Muscle of back (tissue), 3 donors: ENCODE measurements at regions not wholly inside any gene's neighbourhood (a gene's known extent, or its start where the extent isn't known, plus 50 kb on each side); places are given as distances from the start of the nearest gene placed in this dataset.
"Not testable (repeated sequence)": the region's sequence is repeated elsewhere in the genome, so short reads cannot be mapped to it uniquely, and the experiment has no call there.

Source experiments
- DNase-seq, 3 donors: peaks; one replicate each; pipeline versions ENCODE4 v3.0.0 to v3.0.0-alpha.2; 2013

DNA sequence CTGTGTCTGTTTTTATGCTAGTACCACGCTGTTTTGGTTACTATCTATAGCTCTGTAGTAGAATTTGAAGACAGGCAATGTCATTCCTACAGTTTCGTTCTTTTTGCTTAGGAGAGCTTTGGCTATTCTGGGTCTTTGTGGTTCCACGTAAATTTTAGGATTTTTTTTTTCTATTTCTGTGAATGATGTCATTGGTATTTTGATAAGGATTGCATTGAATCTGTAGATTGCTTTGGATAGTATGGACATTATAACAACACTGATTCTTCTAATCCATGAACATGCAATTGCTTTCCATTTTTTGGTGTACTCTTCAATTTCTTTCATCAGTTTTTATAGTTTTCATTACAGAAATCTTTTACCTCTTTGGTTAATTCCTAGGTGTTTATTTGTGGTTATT is 345.2 kb downstream of the TMEM121 start:
- DNase-seq, result no peak

DNA sequence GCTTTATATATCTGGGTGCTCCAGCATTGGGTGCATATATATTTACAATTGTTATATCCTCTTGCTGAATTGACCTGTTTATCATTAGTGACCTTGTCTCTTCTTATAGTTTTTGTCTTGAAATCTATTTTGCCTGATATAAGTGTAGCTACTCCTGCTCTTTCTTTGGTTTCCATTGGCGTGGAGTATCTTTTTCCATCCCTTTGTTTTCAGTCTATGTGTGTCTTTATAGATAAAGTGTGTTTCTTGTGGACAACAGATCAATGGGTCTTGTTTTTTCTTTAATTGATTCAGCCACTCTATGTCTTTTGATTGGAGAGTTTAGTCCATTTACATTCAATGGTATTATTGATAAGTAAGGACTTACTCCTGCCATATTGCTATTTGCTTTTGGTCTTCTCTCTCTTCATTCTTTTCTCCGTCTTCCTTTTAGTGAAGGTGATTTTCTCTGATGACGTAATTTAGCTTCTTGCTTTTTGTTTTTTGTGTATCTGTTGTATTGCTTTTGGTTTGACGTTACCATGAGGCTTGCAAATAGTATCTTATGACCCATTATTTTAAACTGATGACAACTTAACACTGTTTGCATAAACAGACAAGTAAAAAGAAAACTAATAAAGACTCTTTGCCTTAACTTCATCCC is 347.6 kb downstream of the TMEM121 start:
- no peak for DNase-seq

DNA sequence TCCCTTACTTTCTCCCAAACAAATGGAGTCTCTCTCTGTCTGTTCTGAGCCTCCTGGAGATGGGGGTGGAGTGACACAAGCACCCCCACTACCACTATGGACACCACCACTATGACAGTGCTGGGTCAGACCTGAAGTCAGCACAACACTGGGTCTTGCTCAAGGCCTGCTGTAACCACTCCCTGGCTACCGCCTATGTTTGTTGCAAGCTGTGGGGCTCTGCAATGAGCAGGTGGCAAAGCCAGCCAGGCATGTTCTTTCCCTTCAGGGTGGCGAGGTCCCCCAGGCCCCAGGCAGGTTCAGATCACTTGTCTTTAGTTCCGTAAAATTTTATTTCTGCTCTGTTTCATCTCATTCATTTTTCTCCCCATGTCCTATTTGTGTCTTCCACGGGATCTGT is 349.8 kb downstream of the TMEM121 start:
- no peak for DNase-seq

- no peak for DNase-seq
Measured at GRCh38 chr14:105876829-105877228, 350.4 kb downstream of the TMEM121 start.

DNA sequence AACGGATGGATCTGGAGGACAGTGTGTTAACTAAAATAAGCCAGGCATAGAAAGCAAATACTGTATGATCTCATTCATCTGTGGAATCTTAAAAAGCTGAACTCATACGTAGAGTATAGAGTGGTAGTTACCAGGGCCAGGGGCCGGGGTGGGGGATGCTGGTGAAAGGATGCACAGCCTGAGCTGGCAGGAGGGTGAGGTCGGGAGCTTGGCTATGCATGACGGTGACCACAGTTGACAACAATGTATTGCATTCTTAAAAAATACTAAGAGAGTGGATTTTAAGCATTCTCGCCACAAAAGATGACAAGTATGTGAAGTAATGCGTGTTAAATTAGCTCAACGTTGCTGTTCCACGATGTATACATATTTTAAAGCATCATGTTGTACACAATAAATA is 351.3 kb downstream of the TMEM121 start:
- DNase-seq, result no peak

DNA sequence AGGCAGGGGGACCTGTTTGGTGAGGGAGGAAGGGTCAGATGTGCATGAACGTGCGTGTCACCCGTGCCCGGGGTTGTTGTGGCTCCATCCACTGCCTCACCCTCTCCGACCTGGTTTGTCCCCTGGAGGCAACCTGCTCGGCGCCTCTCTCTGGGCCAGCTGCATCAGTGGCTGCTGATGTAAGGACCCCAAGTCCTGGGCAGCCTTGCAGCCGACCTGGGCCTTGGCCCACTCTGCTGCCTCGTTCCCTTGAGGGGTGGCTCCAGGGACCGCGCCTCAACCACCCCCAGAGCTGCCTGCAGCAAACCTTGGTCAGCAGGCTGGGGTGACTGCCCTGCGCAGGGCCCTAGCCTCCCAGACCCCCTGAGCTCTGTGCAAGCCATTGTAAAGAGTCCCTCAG is 351.7 kb downstream of the TMEM121 start:
- DNase-seq, result no peak

- DNase-seq, result no peak
Measured at GRCh38 chr14:105878554-105878953, 352.2 kb downstream of the TMEM121 start.

DNA sequence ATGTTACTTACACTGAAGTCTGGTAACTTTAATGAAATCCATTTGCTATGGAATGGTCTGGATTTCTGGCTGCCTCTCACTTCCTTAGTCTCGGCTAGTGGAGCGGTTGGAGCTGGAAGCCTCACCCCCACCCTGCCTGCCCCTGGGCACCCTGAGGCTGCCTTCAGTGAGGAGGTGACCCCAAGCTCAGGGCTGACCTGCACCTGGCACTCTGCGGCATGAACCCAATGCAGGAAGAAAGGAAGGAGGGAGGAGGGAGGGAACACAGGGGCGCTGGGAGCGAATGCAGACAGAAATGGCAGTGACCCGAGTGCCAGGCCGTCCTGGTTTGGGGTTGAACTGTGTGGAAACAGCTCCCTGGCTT is 353.1 kb downstream of the TMEM121 start:
- DNase-seq, result no peak

- DNase-seq, result no peak
Measured at GRCh38 chr14:105879867-105880561, 353.6 kb downstream of the TMEM121 start.

- no peak for DNase-seq
Measured at GRCh38 chr14:105880616-105881015, 354.2 kb downstream of the TMEM121 start.

DNA sequence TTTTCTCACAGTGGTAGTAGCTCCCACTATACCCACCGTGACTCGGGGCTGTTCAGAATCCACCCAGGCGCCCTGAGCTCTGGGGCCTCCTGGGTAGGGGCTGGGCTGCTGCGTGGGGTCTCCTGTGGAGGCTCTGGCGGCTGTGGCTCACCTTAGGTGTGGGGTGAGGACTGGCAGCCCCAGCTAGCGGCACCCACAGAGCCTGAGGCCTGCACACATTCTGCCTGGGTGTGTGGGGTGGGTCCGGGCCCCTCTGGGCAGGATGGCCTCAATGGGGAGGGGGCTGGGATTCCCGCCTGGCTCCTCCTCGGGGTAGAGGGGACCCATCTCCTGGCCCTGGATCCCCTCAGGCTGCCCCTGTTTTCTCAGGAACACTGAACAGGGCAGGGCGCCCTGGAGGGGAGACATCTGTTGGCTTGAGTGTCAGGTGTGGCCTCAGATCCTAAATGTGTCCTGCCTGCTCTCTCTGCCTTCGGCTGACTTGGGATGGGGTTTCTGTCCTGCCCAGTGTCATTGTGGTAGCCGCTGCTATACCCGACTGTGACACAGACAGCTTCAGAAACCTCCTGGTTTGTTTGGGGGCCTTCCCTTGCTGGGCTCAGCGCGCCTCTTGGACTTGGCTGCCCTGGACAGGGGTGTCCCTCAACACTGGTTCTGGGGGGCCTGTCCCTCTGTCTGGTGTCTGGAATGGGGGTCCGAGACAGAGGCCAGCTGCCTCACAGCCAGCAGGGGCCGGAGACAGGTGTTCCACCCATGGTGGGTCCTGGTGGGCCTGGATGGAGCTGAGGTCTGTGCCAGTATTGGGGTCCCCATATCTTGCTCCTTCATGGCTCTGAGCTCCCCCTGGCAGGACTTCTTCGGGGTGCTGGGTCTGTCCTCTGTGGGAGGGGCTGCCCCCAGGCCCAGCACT is 354.9 kb downstream of the TMEM121 start:
- DNase-seq, result no peak

- not testable (repeated sequence) for DNase-seq
Measured at GRCh38 chr14:105882011-105882410, 355.6 kb downstream of the TMEM121 start.

GRCh38 chr14:105882626-105883025 is 356.2 kb downstream of the TMEM121 start:
- no peak for DNase-seq

- no peak for DNase-seq
Measured at GRCh38 chr14:105883066-105884005, 357.0 kb downstream of the TMEM121 start.

GRCh38 chr14:105884192-105884807 is 357.9 kb downstream of the TMEM121 start:
- not testable (repeated sequence) for DNase-seq

DNA sequence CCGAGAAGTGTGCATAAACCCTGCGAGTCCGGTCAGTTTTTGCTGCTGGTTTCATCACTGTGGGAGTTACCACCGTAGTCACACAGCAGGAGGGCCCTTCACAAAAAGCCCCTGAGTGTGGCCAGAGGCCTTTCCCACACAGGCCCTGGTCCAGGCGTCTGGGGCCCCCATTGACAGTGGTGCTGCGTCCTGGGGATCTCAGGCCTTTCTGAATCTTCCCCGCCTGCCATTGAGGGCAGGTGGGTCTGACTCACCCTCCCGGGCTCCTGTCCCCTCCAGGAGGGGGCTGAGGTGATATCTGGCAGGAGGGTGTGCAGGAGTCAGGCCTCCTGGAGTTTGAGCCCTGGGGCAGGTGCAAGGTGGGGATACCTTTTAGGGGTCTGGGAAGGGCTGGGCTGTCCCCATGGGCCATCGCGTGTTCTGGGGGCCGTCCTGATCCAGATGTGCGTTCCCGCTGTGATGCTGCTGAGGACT is 358.5 kb downstream of the TMEM121 start:
- no peak for DNase-seq

DNA sequence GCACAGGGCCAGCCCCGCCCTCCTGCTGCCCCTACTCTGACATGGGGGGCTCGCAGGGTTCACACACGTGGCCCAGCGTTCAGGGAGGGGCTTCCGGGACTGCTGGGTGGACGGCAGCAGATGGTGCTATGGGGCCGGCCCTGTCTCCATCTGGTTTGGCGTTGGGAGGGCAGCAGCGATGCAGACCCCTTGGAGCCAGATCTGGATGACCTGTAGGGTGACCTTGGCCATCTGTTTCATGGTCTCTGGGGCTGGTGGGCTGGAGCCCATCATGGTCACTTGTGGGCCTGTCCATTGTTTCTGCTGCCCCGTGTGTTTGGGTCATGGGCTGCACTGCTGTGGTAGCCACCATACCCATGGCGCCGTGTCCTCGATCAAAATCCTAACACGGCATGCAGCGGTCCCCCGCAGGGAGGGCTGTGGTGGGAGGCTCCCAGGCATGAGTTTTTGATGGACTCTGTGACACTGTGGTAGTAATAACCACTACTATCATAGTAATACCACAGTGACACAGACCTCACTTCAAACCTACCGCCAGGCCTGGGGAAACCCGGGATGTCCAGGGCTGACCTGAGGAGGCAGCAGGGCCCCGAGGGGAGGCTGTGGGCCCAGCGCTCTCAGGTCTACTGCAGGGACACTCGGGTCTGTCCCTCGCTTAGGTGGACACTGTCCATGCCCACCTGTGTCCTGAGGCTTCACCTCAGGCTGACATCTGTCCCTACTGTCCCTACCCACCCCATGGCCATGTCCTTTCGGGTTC is 359.4 kb downstream of the TMEM121 start:
- no peak for DNase-seq

GRCh38 chr14:105886791-105887191 is 360.4 kb downstream of the TMEM121 start:
- not testable (repeated sequence) for DNase-seq

GRCh38 chr14:105887692-105888091 is 361.3 kb downstream of the TMEM121 start:
- DNase-seq, result no peak

DNA sequence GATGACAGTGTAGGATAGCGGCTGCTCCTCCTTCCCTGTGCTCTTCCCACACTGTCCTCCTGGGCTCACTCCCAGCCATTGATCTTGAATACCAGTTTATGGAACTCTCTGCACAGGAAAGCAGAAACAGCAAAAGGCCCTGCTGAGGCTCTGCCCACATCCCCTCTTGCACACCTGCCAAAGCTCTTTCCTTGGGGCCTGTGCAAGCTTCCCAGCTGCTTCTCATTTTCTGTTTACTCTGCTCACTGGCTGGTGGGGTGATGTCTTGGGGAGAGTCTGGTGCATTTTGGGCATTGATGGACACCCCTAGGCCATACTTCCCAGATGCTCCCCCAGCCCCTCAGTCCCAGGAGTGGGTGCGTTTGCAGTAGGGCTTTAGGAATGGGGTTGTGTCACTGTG is 361.8 kb downstream of the TMEM121 start:
- DNase-seq, result no peak
